ENCODE measurements at regions not wholly inside any gene's neighbourhood (a gene's known extent, or its start where the extent isn't known, plus 50 kb on each side); places are given as distances from the start of the nearest gene placed in this dataset.
A peak's percentile ranks its signal among the peaks of the same experiment; 100 is the strongest.

DNA sequence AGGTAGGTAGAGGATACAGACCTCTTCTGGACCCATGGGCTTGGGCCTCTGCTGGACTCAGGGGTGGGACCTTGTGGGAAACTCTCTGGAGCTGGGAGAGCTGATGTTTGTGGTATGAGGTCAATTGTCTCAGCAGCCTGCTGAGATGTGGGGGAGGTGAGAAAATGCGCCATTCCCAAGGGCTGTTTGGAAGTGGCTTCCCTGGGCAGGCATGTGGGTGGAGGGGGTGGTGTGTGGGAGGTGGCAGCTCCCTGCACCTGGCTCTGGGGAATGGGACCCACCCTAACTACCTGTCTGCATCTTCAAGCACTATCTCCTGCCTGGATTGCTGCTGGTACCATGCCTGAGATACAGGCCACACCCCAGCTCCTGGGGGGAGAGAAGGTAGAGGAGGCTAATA lies 97.4 kb upstream of the THY1 start:
- DNase-seq, result peak; percentile 57

DNA sequence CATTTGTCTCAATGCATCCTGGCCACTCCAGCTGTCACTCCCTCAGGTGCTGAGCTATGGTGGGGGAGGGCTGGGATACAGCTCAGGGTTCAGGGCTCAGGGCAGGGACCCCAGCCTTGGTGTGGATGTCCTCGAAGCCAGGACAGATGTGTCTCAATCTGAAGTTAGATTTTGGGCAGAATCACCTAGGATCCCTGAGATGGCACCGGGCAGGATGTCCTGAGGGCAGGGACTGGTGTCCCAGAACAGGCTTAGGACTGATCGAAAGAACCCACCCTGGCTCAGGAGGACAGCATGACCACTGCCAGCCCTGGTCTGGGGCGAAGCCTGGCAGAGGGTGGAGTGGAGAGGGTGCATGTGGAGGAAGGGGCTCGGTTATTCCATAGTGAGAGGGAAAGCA lies 96.8 kb upstream of the THY1 start:
- no peak for DNase-seq

DNA sequence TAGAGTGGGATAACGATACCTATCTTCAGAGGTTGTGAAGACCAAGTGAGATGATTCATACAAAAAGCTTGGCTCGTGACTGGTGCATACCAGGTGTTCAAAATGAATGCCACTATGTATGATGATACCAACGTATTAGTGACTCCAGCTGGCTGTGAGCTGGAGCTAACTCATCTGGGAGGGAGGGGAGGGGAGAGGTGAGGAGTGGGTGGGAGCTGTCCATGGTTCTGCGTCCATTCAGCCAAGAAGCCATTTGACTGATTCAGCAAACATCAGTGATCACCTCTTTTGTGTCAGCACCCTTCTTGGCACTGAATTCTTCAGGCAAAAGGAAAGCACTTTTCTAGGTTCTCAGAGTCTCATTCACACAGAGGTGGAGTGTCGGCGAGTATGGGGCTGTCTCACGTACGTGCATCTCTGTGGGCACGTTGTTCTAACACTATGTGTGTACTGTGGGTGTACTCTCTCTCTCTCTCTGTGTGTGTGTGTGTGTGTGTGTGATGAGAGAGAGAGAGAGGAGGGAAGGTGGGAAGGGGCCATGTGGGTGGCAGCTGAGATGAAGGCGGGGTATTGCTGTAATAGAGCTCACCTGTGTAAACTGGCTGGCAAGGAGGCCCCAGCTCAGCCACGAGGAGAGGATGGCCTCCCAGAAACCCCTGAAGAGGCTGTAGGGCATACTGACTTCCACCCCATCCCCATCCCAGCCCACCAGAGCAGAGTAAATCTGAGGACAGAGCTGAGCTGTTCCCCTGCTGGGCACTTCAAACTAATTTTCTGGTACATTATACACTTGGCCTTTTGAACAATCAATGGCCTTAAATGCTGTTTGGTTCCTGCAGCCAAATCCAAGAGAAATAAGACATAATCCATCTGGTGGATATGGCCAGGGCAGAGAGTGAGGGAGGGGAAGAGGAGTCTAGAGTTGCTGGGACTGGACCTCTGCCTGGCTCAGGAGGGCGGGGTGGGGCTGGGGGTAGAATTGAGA lies 96.1 kb upstream of the THY1 start:
- DNase-seq, result peak; percentile 49

DNA sequence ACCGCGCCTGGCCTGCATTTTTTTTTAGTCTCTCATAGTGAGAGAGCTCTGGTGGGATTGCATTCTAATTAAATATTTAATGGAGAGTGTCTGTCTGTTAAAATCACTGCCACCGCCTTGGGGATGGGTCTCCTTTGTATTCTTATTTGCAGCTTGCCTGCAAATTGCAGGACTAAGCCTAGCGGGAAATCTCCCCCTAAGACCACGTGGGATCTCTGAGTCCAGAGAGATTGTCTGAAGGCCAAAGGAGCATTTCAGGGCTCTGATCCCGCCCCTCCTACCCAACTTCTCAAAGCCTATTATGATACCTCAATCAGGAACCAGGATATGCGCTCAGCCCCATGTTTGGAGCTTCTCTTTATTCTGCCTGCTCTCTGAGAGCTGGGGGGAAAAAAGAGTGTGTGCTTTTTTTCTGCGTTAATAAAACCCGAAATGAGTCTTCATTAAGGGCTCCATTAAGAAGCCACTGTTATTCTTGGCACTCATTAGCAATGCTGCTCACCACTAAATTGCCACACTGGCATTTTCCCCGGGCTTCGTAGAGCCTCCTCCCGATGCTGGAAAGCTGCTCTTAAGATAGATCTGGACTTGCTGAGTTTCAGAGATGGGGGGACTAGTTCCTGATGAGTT lies 92.9 kb upstream of the THY1 start:
- no peak for DNase-seq

DNA sequence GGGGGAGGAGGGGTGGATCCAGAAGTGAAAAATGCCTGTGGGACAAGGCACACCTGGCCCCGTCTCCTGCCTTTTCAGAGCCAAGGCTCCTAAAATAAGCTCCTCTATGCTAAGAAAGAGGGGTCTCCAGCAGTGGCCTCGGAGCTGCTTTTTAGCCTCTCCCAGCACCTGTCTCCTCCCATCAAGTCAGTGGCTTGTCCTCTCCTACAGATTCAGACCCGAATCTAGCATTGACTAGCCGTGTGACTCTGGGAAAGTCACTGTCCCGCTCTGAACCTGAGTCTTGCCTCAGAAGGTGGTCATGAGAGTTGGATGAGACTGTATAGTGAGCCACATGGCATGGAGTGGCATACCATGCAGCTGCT lies 90.8 kb upstream of the THY1 start:
- no peak for DNase-seq

DNA sequence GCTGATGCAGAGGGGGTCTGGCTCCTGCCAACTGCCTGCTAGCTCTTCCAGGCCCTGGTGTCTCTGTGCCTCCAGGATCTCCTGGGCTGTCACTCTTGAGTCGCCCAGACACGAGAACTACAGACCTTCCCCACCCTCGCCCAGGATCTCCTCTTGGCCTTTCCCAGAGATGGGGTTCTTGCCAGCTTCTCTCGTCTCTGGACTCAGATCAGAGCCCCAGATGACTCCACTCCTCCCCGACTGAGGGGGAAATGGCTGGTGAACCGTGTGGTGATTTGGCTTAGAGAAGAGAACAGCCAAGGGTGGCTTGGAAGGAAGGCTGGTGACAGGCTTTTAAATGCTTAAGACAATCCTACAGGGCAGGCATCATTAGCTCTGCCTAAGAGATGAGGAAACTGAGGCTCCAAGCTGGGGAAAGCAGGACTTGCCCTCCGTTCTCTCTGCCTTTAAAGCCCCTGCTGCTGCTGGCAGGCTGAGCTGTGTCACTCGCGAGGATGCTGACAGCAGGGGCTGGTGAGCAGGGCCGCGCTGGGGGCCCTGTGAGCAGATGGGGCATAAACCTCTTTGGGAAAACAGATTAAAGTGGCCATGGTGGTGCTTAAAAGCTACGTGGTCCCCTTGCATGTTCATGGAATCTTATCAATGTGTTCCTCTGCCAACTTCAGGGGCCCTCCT lies 90.3 kb upstream of the THY1 start:
- no peak for DNase-seq

DNA sequence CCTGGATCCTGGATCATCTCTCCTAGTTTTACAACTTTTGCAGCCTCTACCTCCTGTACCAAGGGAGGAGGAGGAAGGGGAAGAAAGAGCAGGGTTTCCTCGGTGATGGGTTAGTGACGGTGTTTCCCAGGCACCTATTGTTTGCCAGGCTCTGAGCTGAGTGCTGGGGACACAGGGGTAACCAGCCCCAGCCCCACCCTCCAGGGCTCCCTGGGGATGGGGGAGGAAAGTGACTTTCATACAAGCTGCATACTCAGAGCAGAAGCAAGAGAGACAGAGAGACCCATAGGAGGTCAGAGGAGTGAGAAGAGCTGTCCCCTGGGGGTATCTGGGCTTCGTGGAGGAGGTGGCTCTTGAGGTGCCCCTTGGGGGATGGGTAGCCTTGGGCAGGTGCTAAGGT lies 89.4 kb upstream of the THY1 start:
- no peak for DNase-seq

DNA sequence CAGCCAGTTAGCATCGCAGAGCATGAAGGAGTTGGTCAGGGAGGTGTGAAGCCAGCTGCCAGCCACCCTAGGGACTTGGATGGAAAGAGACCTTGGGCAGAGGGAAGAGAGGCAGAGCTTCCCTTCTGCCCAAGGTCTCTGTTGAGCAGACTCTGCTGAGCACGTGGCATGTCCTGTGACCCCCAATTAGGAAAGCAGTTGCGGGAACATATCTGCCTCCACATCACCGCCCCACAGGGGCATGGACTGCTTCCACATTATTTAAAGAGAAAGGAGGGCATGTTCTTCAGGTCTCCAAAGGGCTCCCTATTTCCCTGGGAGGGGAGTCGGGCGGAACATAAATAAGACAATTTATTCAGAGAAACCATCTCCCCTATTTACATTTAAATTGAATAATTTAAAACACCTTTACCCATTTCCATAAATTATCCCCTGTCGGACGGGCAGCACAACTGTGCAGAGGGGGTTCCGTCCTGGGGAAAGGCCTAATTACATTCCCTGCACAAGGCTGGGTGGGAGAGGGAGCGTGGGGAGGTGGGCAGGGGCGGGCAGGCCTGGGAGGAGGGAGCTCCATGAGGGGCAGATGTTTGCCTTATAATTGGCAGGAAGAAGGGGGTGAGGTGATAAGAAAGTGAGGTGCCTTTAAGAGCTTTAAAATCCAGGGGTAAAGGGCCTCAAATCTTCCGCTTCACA lies 88.8 kb upstream of the THY1 start:
- DNase-seq, result no peak

DNA sequence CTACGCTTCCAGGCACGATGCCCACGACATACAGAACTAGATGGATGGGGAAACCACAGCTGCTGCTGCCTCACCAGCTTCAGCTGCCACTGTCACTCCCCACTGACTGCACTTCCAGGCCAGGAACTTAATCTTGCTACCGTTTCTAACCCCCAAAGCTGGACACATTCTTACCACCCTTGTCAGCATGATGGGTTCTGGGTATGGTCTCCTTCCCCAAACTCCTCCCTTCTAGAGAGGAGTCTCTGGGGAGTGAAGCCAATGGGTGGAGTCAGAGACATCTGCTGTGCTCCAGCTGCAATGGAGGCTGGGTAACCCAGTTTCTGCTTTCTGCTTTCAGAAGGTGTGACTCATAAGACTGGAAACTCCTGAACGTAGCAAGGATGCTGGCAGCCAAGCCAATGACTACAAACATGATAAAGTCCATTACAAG lies 87.0 kb upstream of the THY1 start:
- no peak for DNase-seq

DNA sequence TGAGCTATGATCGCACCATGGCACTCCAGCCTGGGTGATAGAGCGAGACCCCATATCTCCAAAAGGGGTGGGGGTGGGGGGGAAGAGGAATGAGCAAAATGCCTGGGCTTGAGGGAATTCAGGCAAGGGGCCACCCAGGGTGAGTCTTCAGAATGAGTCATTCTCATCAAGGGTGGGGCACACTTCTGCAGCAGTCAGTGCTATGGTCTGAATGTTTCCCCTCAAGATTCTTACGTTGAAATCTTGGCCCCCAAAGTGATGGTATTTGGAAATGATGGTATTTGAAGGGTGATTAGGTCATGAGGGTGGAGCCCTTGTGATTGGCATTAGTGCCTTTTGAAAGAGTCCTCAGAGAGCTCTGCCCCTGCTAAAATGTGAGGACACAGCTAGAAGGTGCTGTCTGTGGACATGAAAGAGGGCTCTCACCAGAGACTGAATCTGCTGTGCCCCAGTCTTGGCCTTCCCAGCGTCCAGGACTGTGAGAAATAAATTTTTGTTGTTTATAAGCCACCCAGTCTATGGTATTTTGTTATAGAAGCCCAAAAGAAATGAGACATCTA lies 86.4 kb upstream of the THY1 start:
- no peak for DNase-seq

DNA sequence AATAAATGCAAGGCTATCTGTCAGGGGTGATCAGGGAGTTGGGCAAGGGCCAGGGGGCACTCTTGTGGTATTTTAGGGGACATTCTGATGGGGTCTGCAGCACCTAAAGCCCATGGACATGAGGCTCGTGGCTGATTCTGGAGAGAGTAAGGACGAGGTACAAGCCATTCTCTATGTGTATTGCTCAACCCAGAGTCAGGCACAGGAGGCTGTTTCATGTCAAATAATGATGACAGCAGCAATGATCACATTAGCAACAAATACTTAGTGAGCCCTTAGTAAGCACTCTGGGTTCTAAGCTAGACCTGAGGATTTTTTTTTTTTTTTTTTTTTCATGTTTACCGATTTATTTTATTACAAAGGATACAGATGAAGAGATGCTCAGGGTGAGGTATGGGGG lies 83.5 kb upstream of the THY1 start:
- no peak for DNase-seq

DNA sequence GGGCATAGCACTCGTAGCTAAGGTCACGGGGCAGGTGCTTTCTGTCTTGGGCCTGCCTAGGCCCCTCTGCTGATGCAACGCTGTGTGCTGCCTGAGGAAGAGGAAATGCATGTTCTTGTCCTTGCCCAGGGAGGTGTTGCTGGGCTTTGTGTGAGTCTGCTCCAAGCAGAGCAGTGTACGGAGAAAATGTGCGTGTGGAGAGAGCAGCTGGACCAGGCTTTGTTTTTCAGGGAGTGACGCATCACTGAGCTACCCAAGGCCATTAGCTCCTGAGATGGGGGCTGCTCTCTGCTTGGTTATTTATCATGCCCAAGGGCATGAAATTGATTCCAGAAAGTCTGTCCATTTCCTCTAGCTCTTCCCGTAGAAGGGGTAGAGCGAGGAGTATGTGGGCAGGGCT lies 82.9 kb upstream of the THY1 start:
- peak; percentile 77 for DNase-seq

DNA sequence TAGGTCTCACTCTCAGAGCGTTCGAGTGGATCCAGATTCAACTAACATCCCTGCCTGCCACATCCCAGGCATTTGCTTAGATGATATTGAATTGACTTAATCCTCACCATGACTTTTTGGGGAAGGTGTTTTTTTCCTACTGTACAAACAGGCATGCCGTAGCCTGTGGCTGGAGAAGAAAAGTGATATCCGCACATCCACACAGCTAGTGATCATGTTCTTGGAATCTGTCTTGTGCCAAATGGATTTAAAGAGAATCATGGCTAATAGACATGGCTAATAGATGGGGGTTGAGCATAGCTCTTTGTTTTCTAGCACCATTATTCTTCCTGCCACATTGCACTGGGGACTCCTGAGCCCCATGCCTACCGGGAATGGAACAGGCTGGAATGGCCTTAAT lies 82.1 kb upstream of the THY1 start:
- DNase-seq, result no peak

DNA sequence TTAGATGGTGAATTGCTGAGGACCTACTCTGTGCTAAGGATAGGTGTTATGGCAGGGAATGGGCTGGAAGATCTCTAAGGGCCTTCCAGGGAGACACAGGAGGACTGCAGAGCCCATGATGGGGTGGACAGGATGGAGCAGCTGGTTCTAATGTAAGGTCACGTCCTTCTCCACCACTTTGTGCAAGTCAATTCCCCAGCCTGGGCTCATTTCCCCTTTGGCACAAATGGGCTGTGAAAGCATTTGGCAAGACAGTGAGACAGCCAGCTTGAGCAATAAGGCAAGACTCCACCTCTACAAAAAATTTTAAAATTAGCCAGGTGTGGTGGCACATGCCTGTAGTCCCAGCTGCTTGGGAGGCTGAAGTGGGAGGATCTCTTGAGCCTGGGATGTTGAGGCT lies 81.4 kb upstream of the THY1 start:
- DNase-seq, result no peak

DNA sequence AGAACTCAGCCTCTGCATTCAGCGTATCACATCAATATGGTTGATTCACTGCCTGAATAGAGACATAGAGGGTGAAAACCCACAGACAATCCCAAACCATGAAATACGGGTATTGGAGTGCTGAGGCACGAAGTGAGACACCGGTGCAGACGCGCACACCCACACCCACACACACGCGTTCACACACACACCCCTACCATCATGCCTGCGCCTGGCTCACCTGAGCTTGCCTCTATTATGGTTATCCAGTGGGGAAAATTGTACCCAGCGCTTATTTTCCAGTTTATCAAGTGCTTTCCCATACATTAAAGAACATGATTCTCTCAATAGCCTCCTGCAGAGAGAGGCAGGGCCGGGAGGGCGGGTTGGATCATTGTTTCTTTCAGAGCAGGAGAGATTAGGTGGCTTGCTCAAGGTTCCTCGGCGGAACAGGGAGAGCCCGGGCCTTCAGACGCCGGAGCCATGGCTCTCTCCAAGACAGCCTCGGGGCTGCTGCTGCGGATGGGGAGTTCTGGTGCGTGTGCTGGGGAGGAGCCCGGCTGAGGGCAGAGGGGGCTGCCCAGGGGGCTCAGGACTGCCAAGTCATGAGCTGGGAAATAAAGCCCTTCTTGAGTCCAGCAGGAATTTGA lies 78.9 kb upstream of the THY1 start:
- DNase-seq, result peak; percentile 44

DNA sequence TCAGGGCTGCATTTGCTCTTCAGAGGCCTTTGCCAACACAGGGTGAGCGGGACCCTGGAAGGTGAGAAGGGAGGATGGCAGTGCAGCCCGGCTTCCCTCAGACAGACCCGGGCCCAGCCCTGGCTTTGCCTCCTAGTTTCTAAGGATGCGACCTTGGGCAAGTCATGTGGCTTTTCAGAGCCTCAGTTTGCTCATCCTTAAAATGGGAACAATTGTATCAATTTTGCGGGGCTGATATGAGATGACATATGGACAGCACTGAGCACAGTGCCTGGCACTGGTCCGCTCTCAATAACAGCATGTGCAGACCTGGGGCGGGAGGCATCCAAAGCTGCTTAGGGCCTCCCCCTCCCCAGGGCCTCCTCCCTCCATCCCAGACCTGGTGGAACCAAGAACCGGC lies 74.7 kb upstream of the THY1 start:
- no peak for DNase-seq

DNA sequence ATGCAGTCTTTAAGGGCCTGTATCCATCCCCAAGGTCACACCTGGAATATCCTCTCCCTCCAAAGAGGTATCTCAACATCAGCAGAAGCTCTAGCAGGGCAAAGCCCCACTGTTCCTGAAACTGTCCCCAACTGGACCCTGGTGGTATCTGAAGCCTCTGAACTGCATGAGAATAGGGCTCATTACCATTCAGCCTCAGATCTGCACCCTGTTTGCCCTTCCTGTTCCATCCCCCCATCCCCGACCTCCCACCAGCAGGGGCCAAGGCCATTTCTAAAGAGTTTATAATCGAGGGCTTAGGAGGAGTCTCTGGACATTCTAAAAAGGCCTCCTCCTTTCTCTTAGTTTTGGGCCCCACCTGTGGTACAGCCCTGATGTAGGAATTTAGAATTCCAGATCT lies 74.0 kb upstream of the THY1 start:
- no peak for DNase-seq

DNA sequence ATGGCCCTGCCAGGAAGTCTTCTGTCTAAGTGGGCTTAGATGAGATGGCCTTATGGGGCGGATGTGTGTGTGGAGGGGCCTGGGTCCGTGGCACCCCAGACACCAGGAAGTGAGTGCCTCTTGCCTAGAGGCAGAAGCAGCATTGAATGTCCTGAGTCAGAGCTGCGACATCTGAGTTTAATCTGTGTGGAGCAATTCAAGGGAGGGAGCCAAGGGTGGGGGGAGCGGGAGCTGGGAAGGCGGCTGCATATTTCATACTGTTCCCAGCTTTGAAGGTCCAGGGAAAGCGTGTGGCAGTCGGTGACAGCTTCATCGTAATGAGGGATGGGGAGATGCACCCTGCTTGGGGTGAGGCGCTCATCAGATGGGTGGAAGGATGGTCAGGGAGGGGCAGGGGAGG lies 73.5 kb upstream of the THY1 start:
- no peak for DNase-seq

DNA sequence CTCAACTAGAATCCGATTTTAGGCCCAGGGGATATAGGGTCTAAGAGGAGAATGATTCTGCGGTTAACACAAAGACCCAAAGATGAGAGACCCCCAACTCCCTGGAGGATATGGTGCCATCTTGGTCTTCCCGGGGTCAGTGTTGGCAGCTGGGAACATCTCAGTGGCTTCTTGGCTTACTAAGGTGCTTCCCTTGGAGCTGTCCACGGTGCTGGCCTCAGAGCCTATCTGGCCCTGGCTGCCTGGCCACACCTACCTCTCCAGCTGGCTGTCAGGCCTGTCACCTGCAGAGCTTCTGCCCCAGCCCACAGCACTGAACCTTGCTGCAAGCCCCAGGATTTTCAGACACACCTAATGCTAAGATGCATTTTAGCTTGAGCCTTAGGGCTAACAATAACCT lies 70.7 kb upstream of the THY1 start:
- DNase-seq, result no peak

DNA sequence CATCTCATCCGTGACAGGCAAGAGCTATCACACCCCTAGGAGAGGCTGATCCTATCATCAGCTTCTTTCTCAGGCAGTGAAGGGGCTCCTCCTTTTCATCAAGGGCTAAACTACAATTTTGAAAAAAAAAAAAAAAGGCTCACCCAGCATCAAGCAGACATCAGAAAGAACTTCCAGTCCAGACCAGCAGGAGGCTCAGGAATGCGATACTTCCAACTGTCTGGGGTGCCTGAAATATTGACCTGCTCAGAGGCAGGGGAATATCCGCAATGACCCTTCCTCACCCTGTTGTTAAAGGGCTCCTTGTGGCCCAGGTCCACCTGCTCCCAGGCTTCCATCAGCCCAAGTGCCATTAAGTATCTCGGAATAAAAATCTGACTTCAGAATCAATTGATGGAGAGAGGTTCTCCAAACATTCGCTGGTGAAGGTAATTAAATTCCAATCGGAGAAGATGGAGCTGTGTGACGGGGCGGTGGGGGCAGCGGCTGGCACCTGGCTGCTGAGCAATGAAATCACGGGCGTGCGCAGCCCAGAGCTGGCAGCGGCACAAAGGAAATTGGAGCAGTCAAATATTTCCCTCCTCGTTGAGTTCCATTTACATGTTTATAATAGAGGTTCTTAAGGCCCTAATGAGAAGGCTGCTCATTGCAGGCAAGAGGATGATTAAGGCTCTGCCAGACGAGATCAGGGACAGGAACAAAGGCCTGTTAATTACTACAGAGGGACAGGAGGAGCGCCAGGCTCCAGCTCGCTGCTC lies 69.0 kb upstream of the THY1 start:
- DNase-seq, result peak; percentile 76

DNA sequence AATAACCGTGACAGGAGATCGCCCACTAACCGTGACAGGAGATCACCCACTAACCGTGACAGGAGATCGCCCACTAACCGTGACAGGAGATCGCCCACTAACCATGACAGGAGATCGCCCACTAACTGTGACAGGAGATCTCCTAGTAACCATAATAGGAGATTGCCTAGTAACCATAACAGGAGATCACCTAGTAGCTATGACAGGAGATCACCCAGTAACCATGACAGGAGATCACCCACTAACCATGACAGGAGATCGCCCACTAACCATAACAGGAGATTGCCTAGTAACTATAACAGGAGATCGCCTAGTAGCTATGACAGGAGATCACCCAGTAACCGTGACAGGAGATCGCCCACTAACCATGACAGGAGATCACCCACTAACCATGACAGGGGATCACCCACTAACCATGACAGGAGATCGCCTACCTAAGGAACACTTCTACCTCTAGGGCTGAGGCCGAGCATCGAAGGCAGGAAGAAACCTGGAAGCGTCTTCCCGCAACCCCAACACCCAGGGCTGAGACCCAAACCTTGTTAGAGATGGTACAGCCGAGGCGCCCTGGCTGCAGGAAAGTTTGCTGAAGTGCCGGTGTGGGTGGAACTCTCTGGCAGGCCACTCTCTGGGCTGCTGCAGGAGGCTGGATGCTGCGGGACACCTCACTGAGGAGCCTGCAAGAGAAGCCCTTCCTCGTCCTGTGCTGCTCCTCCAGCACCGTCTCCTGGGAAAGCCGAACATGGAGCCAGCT lies 67.5 kb upstream of the THY1 start:
- no peak for DNase-seq
